ENCODE measurements at regions not wholly inside any gene's neighbourhood (a gene's known extent, or its start where the extent isn't known, plus 50 kb on each side); places are given as distances from the start of the nearest gene placed in this dataset.

DNA sequence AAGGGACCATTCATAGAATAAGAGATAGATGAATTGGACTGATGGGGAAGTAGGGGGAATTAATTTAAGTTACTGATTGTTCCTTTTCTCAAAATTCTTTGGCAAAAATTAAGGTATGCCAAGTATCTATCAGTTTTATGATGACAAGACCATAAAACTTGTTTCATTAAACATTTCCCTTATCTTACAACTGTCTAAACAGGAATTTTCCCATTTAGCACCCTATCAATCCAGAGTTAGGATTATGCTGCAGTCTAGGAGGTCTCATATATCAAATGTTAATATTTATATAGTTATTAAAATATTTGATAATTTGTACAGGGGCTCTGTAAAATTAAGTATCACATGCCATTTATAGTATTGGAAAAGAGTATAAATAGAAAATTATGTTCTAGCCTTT lies 51.5 kb upstream of the ARID1B start:
- no peak for DNase-seq

DNA sequence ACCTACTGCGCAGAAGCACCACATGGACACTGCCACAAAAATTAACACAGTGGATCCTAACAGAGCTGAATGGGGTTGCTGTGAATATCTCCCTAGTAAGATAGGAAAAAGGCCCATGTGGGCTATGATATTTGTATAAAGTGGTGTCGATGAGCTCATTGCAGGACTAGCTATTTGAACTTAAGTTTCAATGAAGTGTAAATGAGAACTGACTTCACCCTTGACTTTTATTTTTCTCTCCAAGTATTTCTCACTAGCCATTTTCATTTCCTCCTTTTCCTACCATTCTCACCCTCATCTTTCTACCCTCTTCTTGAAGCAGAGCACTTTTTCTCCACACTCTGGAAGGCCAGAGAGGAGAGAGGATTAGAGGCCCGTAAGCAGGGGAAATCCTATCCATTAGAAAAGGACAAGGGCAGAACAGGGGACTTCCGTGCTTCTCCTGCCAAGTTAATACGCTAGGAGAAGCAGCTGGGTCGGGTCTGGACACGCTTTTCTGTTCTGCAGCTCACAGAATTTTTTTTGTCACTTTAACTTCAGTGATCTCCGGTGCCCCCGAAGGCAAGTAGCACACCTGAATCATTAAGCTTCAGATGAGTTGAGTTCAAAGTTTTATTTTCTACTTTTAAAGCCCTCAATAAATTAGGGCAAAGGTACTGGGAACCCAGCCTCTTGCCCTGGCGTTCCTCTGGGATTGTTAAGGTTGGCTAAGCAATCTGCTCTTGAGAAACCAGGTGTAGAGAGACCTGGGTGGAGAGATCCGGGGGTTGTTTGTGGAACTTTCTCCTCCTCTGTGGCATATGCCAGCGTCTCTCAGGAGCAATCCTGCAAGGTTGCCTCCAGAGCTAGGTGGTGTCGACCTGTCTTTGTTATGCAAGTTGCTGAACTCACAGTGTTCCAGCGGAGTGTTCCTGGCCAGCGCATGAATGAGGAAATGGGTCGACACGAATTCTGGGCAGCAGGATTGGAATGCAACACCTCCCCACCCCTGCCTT lies 56.2 kb upstream of the ARID1B start:
- no peak for DNase-seq

DNA sequence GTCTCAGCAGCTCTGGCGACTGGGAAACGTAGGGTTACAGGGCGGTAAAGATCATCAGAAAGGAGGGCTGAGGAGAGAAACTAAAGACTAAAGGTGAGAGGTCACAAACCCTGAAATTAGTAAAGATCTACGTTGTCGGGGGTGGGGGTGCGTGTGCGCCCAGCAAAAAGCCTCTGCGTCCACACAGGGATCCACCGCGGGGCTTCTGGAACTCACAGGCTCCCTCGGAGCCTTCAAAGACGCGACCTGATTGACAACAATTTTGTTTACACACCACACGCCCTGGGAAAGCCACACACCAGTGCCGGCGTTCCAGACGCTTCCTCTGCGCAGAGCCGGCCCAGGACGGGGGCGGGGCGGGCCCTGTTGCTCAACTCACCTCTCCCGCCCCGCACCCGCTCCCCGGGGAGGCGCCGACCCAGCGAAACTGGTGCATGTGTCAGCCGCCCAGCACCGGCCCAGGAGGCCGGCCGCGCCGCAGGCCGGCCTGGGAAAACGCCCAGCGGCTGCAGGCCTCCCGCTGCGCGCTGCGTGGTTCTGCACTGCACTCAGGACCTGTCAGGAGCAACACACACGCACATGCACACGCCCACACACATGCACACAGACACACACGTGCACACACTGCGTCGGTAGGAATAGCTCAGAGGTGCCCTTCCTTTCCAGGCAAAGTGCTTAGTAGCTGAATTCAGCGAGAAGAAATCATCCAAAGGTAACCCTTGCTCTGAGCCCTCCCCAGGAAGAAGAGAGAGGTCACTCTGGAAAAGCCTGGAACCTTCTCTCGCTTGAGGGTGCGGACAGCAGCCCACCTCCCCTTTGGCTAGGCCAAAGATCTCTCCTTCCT lies 57.2 kb upstream of the ARID1B start:
- peak; percentile 74 for DNase-seq

DNA sequence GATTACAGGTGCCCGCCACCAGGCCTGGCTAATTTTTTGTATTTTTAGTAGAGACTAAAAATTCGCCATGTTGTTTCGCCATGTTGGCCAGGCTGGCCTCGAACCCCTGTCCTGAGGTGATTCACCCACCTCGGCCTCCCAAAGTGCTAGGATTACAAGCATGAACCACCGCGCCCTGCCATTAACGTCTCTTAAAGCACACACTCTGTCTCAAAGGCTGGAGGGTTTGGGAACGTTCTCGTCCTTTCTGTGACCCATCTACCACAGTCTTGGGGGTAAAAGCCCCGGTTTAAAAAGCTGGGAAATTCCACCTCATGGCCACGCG lies 57.8 kb upstream of the ARID1B start:
- DNase-seq: no peak

DNA sequence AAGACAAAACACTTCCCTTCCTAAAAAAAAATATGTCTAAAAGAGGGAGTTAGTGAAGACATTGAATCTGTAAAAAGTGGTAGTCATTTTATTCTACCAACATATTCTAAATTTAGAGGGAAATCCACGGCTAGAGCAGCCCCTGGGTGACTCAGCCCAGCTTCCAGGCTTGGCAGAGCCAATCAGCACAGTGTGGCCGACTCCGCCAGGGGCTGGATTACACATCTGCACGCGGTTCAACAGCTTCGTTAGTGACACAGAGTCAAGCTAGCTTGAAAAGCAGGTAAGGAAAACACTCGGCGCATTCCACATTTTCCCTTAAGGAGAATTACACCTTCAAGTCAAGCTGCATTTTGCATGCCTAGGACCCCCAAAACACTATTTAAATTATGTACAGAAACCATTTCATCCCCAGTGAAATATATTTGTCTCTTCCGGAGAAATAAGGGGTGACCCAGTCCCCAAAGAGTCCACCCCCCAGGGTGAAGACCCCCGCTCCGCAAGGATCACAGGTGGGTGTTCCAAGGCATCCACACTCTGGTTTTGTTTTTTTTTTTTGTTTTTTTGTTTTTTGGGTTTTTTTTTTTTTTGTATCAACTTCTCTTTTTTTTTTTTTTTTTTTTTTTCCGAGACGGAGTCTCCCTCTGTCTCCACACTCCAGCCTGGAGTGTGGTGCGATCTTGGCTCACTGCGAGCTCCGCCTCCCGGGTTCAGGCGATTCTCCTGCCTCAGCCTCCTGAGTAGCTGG lies 58.4 kb upstream of the ARID1B start:
- no peak for DNase-seq

DNA sequence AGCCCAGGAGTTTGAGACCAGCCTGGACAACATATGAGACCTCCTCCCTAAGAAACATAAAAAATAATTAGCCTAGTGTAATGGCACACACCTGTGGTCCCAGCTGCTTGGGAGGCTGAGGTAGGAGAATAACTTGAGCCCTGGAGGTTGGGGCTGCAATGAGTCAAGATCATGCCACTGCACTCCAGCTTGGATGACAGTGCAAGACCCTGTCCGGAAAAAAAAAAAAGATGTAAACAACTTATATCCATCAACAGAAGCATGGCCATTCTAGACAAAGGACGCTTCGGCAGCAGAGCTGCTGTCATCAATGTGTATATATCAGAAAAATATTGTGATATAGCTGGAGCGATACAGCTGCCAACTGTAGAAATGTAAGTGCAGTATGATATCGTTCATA lies 59.6 kb upstream of the ARID1B start:
- no peak for DNase-seq

DNA sequence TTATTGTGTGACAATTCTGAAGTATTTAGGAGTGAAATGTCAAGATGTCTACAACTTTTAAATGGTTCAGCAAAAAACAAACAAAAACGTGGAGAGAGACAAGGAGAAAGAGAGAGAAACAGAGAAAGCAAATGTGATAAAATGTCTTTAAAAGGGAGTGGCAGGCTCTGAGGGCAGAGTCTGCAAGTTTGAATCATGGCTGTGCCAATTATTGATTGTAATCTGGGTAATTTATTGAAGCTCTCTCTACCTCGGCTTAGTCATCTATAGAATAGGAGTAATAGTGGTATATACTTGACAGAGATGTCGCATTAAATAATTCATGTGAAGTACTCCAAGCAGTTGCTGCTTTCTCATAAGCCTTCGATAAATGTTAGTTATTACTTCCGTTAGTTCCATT lies 61.3 kb upstream of the ARID1B start:
- DNase-seq: no peak

DNA sequence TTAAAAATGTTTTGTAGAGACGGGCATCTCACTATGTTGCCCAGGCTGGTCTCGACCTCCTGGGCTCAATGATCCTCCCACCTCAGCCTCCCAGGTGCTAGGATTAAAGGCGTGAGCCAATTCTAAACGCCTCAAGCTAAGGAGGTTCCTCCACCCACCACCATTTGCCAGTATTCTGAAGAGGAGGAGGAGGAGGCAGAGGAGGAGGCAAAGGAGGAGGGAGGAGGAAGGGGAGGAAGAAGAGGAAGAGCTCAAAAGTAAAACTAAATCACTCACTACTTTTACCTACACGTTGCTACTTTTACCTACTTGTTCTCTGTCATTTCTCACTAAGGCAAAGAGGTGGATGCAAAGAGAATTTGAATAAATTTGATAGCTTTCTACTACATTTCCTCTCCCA lies 63.6 kb upstream of the ARID1B start:
- DNase-seq: no peak

DNA sequence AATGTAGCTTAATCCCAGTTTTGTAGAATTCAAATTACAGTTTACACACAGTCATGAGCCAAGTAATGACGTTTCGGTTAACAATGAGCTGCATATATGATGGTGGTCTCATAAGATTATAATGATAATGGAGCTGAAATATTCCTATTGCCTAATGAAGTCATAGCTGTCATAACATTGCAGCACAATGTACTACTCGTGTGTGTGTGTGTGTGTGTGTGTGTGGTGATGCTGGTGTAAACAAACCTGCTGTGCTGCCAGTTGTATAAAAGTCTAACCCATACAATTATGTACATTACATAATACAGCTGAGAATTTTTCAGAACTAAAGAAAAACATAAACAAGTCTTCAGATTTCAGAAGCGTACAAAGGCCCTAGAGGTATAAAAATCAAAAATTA lies 66.7 kb upstream of the ARID1B start:
- DNase-seq: no peak

DNA sequence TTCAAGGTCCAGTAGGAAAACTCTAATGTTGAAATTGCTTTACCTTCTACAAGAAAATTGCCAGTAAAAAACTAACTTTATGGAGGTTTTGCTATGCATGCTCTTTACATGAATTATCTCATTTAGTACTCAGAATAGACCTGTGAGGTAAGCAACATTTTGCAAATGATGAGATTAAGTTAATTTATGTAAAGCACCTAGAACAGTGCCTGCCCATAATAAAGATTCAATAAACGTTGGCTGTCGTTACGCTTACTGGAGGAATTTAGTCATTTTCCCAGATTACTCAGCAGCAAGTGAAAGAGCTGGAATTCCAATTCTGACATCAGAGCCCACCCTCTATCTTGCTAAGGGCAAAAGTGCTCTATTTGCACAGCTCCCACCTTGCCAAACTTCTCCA lies 69.4 kb upstream of the ARID1B start:
- no peak for DNase-seq

DNA sequence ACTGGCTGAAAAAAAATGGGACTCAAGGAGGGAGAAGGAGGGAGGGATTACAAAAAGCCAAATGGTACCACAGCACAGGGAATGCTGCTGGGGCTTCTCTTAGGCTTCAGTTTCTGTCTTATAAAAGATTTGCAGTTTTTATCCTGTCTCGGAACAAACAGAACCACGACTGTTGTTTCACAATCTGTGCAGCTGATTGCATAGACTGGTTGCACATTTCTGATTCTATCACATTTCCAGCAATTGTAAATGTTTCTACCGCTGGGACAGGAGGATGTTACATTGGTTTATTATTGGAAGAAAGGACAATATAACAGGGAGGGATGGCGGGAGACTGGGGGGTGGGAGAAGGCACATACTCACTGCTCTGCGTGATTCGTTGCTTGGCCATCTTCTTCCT lies 73.5 kb upstream of the ARID1B start:
- DNase-seq: no peak

DNA sequence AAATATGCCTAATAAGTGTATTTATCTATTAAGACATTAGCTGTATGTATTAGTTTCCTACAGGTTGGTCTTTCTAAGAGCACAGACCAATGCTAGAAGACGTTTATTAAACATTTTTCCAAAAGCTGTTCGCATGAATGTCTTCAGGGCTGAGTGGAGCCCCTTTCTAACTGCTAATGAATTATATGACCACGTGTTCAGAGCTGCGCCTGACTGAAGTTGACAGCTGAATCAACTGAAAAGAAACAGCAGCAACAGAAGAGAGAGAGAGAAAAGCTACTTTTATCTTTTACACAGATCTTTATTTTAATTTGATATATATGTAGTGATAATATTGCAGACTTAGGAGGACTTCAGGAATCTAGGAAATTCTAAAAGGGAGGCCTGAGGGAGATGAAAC lies 75.2 kb upstream of the ARID1B start:
- DNase-seq: no peak

DNA sequence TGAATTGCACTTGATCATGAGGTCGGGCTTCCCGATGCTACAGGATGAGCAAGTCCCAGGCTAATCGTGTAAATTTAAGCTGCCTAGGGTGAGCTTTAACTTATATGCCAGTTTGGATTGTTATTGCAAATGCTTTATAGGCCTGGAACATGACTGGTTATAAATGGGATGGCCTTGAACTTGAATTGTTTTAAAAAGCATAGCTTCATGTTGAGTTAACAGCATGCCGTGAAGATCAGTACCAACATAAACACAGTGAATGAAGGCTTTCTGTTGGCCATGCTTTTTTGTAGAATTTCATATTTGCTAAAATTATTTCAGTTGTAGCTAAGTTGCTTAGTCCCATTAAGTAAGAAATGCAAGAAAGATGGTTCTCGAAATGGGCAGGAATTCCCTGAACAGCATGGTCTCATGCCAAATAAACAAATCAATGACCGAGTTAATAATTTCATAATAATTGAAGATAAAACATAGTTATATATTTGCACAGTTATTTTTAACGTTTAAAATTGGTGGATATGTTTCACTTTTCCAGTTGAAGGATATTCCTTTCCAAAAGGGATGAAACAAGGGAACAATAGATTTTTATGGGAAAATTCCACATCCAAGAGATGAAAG lies 76.6 kb upstream of the ARID1B start:
- no peak for DNase-seq

DNA sequence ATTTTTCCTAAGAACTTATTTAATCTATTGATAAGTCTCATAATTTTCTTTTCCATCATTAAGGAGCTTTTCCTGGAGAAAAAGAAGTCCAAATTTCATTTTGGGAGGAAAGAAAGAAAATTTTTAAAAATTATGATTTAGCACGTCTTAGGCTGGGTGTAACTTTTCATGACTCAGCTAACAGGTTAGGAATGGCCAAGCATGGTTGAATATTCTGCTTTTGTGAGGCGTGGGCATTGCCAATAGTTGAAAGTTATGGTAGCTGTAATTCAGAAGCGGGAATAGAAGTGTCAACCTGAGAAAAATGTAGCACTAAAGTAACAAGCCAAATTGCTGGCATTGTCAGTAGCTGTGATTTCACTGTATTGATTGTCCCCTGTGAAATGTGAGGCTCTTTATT lies 77.2 kb upstream of the ARID1B start:
- no peak for DNase-seq

DNA sequence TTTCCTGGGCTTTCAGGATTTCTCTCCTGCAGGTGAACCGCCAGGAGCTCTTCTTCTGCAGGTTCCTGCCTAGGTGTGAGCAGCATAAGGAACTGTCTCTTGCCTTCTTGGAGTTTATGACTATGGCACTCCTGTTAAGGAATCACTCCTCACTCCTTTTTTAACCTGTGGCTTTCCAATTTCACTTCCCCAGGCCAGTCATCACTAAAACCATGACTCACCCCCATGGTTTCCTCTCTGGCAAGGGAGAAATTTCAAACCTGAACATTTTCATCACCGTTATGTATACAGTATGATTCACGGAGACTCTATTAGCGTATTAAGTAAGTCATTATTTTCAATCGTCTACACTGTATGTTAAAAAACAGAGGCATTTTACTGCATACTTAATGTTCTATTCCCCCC lies 78.2 kb upstream of the ARID1B start:
- no peak for DNase-seq

DNA sequence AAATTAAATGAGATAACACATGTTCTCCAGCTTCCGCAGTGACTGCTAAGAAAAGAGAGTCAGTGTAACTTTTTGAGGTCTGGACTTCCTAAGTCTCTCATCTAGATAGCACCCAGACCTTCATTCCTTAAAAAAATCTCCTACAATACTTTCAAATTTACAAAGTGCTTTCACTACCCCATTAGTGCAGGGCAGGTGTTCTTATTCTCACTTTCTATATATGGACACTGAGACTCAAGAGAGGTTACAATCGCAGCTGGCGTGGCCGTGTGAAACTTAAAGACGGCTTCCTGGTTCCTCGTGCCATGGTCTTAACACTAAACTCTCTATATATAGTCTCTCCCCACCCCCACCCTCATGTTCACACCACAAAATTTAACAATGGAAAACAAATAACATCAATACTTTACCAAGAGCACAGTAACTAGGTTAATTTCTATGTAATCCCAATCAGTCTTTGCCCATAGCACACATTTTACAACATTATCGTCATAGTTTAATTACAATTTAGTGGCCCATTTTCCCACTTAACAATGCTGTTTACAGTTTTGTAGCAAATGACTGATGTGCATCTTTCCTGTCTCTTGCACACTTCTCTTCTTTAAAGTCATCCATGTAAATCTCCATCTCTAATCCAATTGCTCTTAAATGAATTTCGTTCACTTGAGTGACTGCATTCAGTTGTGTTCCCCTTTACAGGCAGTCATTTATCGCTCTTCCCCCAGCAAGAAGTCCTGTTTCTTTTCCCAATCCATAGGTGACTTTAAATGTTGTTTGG lies 78.8 kb upstream of the ARID1B start:
- DNase-seq: no peak

DNA sequence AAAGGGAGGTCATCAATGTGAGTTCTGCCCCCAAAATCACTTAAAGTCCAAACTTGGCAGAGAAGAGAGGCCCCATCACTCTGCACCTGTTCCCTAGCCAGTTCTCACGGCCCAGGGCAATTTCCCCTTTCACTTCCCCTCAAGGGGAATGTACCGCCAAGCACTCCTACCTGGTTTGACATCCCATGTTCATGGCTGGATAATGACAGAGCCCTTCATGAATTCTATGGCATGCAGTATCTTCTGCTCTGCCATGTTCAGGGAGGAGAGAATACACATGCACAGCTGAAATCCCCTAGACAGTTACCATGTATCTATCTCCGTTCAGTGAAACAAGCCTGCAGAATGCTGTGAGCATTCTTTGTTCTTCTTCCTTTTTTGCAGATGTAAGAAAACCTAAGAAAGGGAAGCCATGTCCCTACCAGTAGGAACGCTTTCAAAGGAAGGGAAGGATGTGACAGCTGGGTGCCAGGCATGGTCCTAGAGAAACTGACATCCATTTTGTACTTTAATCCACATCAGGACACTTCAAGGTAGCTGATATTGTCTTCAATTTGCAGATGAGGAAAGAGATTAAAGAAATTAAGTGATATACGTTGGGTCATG lies 79.8 kb upstream of the ARID1B start:
- no peak for DNase-seq

DNA sequence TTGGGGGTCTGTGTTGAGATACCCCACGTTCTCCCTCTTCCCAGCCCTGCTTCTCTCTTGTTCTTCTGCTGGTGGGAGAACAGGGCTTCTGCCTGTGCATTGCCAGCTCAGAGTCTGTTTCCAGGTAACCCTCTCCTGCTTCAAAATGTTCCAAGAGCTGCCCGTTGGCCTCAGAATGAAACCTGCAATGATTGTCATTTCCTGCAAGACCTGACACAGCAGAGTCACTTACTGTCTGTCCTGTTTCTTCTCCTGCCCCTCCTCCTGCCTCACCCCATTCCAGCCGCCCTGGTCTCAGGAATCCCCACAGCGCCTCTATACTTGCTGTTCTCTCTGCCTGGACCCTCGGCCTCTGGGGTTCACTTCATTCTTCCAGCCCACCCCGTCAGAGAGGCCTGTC lies 81.4 kb upstream of the ARID1B start:
- DNase-seq: no peak

DNA sequence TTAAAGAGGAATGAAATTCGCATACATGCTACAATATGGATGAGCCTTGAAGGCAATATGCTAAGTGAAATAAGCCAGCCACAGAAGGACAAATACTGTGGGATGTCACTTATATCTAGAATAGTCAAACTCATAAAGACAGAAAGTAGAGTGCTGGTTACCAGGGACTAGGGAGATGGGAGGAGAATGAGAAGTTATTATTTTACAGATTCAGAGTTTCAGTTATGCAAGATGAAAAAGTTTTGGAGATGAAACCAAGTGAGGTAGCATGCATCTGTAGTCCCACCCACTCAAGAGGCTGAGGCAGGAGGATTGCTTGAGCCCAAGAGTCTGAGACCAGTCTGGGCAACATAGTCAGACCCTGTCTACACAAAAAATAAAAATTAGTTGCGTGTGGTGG lies 82.5 kb upstream of the ARID1B start:
- no peak for DNase-seq

DNA sequence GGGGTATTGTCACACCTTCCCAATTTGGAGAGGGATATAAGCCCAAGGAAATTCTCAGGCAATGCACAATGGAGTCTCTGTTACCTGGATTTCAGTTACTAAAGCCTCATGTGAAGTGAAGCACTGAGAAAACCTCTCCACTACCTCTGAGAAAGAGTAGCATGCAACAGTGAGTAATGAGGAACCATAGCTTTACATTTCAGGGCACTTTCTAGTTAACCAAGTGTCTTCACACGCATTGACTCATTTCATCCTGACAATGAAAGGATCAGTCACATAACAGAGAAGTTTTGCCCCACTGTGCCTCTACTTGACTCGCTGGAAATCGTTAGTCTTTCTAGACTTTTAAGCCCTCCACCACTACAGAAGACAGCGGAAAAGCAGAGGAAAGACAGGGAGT lies 86.2 kb upstream of the ARID1B start:
- DNase-seq: no peak

DNA sequence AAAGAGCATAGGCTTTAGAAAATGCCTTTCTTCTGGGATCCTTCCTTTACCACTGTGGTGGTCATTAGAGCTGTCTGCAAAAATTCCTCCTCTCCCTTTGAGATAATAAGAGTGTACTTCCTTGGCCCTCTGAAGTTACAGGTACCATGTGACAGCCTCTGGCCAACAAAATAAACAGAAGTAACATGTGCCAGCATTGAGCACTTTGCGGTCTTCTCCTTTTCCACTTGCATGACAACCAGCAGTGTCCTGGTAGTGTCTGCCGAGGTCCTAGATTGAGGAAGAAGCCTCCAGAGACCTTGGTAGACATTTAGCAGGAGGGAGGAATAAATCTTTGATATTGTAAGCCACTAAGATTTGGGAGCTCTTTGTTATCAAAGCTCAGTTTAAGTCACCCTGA lies 87.5 kb upstream of the ARID1B start:
- no peak for DNase-seq

DNA sequence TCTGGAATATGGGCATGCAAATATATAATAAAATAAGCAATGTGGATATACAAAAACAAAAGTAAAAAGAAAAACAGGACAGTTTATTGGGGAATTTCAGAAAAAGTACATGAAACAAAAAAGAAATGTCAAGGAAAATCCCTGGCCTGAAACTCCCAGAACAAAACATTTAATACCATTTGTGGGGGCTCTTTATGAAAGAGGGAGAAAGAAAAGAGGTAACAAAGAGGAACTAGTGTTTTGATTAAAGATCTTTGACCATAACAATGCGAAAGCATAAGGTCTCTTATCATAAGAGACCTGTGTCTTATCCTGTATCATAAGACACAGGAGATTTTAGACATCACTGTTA lies 88.6 kb upstream of the ARID1B start:
- DNase-seq: no peak

Measured in CD4-positive, alpha-beta T cell treated with Interleukin-17A for 1 hour (primary cell).